ENCODE measurements at regions not wholly inside any gene's neighbourhood (a gene's known extent, or its start where the extent isn't known, plus 50 kb on each side); places are given as distances from the start of the nearest gene placed in this dataset.

DNA sequence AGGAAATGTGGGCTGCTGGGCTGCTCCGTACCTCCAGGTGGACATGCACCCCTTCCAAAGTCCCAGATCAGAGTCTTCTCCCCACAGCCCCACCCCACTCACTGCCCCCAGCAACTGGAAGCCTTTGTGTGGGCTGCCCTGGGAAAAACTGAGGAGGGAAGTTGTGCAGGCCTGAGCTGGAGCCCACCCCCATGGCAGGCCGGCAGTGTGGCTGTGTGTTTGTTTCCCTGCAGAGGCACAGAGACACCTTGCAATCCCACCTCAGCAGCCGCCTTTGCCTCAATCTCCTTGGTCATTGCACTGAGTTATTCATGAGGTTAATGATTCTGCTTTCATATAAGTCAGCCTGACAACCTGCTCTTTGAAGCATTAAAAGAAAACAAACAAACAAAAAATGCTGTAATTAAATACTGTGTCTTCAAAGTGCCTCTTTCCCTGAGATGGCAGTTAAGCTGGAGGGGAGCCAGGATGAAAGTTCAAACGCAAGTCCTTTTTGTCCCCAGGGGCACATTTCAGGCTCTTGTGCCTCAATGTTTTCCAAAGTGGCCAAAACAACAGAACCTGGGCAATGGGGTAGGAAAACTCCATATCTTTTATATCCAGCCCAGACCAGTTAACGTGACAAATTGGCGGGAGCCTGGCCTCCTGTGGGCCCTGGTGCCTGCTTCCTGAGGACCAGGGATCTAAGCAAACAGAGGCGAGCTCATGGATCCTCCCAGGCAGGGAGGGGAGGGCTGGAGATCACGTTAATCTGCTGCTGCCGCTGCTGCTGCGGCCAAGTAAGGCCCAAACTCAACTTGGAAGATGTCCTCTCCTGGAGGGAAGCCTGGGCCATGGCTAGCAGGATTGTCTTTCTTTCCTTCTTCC lies 51.9 kb upstream of the TSPAN11 start:
- DNase-seq (ENCODE audit: low read depth in 2 of 2), result no peak

- DNase-seq (ENCODE audit: low read depth in 2 of 2), result no peak
Observed at GRCh38 chr12:30870491-30871265, 55.9 kb upstream of the TSPAN11 start.

- no peak for DNase-seq (ENCODE audit: low read depth in 2 of 2)
Observed at GRCh38 chr12:30867415-30867814, 59.1 kb upstream of the TSPAN11 start.

DNA sequence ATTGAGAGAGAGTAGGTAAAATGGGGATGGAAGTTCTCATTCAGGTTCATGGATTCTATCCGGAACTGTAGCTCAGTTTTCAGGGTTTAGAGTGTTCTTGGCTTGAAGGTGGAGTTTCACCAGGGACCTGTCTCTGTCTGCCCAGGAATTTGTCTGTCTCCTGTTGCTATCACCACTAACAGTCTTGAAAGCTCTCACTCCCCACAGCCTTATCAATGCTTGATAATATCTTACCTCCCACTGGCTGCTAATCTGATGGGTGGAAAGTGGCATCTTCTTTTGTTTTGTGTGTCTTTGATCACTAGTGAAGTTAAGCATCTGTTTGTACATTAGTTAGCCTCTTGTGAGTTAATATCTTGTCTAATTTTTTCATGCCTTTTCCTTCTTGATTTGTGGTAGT lies 60.3 kb upstream of the TSPAN11 start:
- DNase-seq (ENCODE audit: low read depth in 2 of 2), result no peak

GRCh38 chr12:30863839-30864238 lies 62.7 kb upstream of the TSPAN11 start:
- no peak for DNase-seq (ENCODE audit: low read depth in 2 of 2)

GRCh38 chr12:30862486-30862885 lies 64.1 kb upstream of the TSPAN11 start:
- DNase-seq (ENCODE audit: low read depth in 2 of 2), result no peak

GRCh38 chr12:30859226-30859625 lies 67.3 kb upstream of the TSPAN11 start:
- no peak for DNase-seq (ENCODE audit: low read depth in 2 of 2)

GRCh38 chr12:30858471-30858870 lies 68.1 kb upstream of the TSPAN11 start:
- no peak for DNase-seq (ENCODE audit: low read depth in 2 of 2)

DNA sequence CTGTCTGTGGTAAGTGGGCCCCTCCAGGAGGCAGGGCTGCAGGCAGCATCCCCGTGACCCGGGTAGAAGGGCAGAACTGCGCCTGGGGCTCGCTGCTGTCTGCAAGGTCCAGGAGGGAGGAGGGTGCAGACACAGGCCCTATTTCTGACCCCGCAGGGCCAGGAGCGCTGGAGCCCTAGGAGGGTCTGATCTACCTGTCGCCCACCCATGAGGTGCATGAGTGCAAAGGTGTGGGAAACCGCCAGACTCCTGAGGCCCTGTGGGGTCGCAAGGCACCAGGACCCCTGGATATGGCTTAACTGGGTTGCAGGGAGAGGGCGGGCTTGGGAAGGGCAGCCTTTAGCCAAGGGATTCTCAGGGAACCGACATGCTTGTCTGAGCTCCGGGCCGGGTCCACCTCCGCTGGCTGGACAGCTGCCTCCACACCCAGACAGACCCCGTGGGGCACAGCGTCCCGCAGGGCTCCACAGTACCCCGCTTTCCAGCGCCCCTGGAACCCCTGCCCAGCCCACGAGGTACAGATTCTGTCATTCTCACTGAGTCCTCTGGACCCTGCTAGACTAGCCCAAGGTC lies 72.9 kb upstream of the TSPAN11 start:
- no peak for DNase-seq (ENCODE audit: low read depth in 2 of 2)

DNA sequence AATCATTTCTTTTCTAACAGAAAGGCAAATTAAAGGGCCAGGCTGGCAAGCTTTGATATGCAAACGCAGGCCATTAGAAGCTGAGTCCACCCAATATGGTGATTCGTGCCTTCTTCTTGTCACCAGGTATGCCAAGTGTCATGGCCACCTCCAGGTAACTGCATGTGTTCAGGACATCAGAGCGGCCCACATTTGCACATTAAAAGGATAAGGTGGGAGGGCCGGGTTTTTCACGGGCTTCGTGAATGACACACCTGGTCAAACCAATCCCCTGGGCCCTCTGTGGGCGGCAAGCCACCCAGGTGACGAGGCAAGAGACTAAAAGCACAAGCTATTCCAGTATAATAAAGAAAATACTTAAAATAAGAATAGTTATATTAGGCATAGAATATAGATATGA lies 75.9 kb upstream of the TSPAN11 start:
- no peak for DNase-seq (ENCODE audit: low read depth in 2 of 2)

DNA sequence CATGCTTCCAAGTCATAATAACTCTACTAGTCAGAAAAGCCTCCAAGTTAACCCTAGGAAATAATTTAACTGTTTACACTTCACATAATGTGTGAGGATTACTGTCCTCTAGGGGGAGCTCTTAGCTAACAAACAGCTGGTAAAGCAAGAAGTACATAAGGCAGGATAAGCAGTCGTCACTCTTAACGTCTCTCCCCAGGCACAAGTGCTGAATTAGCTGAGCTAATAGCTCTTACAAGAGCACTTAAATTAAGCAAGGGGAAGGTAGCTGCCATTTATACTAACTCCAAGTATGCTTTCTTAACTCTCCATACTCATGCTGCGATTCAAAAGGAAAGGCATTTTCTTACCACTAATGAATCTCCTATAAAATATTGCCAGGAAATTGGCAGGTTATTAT lies 79.3 kb upstream of the TSPAN11 start:
- DNase-seq (ENCODE audit: low read depth in 2 of 2), result no peak

- DNase-seq (ENCODE audit: low read depth in 2 of 2), result no peak
Observed at GRCh38 chr12:30846776-30847175, 79.8 kb upstream of the TSPAN11 start.

- no peak for DNase-seq (ENCODE audit: low read depth in 2 of 2)
Observed at GRCh38 chr12:30845676-30846075, 80.9 kb upstream of the TSPAN11 start.

DNA sequence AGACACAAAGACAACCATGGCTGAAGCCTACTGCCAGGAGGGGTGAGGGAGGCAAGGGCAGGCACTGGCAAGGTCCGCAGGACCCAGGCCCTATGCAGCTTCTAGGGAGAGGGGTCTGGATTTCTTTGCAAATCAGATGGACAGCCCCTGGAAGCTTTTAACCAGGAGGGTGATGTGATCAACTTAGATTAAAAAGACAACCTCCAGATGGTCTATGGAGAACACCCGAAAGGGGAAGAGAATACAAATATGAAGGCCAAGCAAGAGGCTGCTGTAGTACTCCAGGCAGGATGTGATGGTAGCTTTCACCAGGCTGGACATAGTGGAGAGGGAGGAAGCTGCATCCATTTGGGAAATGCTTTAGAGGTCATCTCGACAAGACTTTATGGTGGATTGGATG lies 83.3 kb upstream of the TSPAN11 start:
- DNase-seq (ENCODE audit: low read depth in 2 of 2), result no peak

DNA sequence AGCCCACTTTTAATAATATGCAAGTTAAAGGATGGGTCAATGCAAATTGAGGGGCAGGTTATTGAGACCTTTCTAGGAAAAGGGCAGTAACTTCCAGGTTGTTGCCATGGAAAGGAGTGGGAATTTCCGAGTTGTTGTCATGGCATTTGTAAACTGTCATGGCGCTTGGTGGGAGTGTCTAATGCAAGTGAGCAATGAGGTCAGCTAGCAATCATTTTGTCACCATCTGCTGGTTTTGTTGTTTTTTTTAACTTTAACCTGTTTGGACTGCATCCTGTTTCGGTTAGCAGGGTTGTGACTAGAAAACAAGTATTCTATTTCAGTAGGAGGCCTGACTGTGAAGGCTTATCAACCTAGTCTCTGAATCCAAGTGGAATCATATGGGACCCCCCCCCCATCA lies 85.8 kb upstream of the TSPAN11 start:
- DNase-seq (ENCODE audit: low read depth in 2 of 2), result no peak

DNA sequence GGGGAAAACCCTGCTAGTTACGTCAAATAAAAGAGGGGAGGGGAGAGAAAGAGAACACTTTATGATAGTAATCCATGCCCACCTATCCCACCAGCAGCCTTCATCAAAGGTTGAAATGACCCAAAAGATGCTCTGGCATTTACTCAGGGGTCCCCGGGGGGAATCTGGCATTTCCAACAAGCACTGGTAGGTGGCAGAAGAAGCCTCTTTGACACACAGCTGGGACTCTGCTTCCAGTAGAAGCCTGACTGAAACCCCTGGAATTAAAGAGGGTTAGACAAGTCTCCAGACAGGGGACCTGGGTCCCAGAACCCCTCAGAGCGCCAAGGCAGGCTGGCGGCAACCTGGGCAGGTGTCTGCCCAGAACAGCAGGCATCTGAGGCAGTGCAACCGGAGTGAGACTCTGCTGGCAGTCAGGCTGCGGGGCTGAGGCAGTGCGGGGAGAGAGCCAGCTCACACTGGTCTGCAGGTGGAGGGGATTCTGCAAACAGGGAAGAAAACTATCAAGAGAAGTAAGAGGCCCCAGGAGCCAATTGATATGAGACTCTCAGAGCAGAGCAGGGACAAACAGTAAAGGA lies 85.0 kb upstream of the CAPRIN2 start:
- no peak for DNase-seq (ENCODE audit: low read depth in 2 of 2)

- no peak for DNase-seq (ENCODE audit: low read depth in 2 of 2)
Observed at GRCh38 chr12:30837595-30837994, 82.8 kb upstream of the CAPRIN2 start.

GRCh38 chr12:30836656-30837445 lies 82.1 kb upstream of the CAPRIN2 start:
- no peak for DNase-seq (ENCODE audit: low read depth in 2 of 2)

- no peak for DNase-seq (ENCODE audit: low read depth in 2 of 2)
Observed at GRCh38 chr12:30835216-30835615, 80.5 kb upstream of the CAPRIN2 start.

GRCh38 chr12:30830751-30831150 lies 76.0 kb upstream of the CAPRIN2 start:
- DNase-seq (ENCODE audit: low read depth in 2 of 2), result no peak

GRCh38 chr12:30829876-30830275 lies 75.1 kb upstream of the CAPRIN2 start:
- DNase-seq (ENCODE audit: low read depth in 2 of 2), result no peak

GRCh38 chr12:30828686-30829085 lies 73.9 kb upstream of the CAPRIN2 start:
- no peak for DNase-seq (ENCODE audit: low read depth in 2 of 2)
